GM19035 (cell line): ENCODE measurements at regions not wholly inside any gene's neighbourhood (a gene's known extent, or its start where the extent isn't known, plus 50 kb on each side); places are given as distances from the start of the nearest gene placed in this dataset.

Experiments used
- ATAC-seq: cut with Tn5 transposase; IDR thresholded peaks from one replicate; pipeline ENCODE4 v1.9.1; 2021; ENCODE audit not compliant: unreplicated experiment

- ATAC-seq = no peak
Measured at GRCh38 chr10:60728056-60728455, 50.2 kb upstream of the CDK1 start.

GRCh38 chr10:60726257-60726656 is 52.0 kb upstream of the CDK1 start:
- no peak for ATAC-seq

GRCh38 chr10:60722623-60723022 is 55.7 kb upstream of the CDK1 start:
- ATAC-seq = no peak

- ATAC-seq = no peak
Measured at GRCh38 chr10:60719721-60720120, 58.6 kb upstream of the CDK1 start.

- ATAC-seq = no peak
Measured at GRCh38 chr10:60718886-60719285, 59.4 kb upstream of the CDK1 start.

- peak; percentile 78 for ATAC-seq
Measured at GRCh38 chr10:60717852-60718251, 60.4 kb upstream of the CDK1 start.

GRCh38 chr10:60714233-60714632 is 64.0 kb upstream of the CDK1 start:
- peak; percentile 60 for ATAC-seq

- no peak for ATAC-seq
Measured at GRCh38 chr10:60711496-60711895, 66.8 kb upstream of the CDK1 start.

GRCh38 chr10:60710041-60710440 is 68.2 kb upstream of the CDK1 start:
- ATAC-seq = no peak

GRCh38 chr10:60708666-60709065 is 69.6 kb upstream of the CDK1 start:
- no peak for ATAC-seq

GRCh38 chr10:60707841-60708240 is 70.4 kb upstream of the CDK1 start:
- no peak for ATAC-seq

GRCh38 chr10:60706146-60706545 is 72.1 kb upstream of the CDK1 start:
- no peak for ATAC-seq

- ATAC-seq = no peak
Measured at GRCh38 chr10:60705376-60705775, 72.9 kb upstream of the CDK1 start.

- ATAC-seq = no peak
Measured at GRCh38 chr10:60704471-60704870, 73.8 kb upstream of the CDK1 start.

GRCh38 chr10:60703266-60704041 is 74.8 kb upstream of the CDK1 start:
- ATAC-seq = no peak

- ATAC-seq = no peak
Measured at GRCh38 chr10:60687679-60688078, 90.6 kb upstream of the CDK1 start.

GRCh38 chr10:60684091-60684490 is 94.2 kb upstream of the CDK1 start:
- ATAC-seq = no peak

GRCh38 chr10:60681103-60681502 is 97.2 kb upstream of the CDK1 start:
- no peak for ATAC-seq

GRCh38 chr10:60679388-60679990 is 98.8 kb upstream of the CDK1 start:
- no peak for ATAC-seq

GRCh38 chr10:60678978-60679377 is 99.3 kb upstream of the CDK1 start:
- no peak for ATAC-seq

GRCh38 chr10:60677531-60678129 is 100.6 kb upstream of the CDK1 start:
- ATAC-seq = no peak

- ATAC-seq = no peak
Measured at GRCh38 chr10:60675236-60675635, 103.0 kb upstream of the CDK1 start.
